Lower leg skin (tissue), 3 donors: ENCODE measurements at regions not wholly inside any gene's neighbourhood (a gene's known extent, or its start where the extent isn't known, plus 50 kb on each side); places are given as distances from the start of the nearest gene placed in this dataset.

Experiments
- CTCF ChIP-seq, 3 donors: fragments of 450-650 bp; IDR thresholded peaks; one replicate each; pipeline ENCODE4 v1.5.1; 2016; ENCODE audit warnings: antibody characterized with exemption in 3 of 3, mild to moderate bottlenecking in 3 of 3, moderate library complexity in 2 of 3
- POLR2A ChIP-seq, 2 donors: fragments of 450-650 bp; IDR thresholded peaks; one replicate each; pipeline ENCODE4 v1.6.1; 2016 to 2017; ENCODE audit warnings: antibody characterized with exemption in 2 of 2, mild to moderate bottlenecking in 1 of 2, moderate library complexity in 1 of 2

- TF ChIP-seq POLR2A (IDR thresholded peaks at IDR 0.05) (no peak), CTCF (IDR thresholded peaks at IDR 0.05) (no peak)
Observed at GRCh38 chr7:93046641-93047040, 71.1 kb downstream of the SAMD9 start.
